HG02623 (cell line): ENCODE measurements at regions not wholly inside any gene's neighbourhood (a gene's known extent, or its start where the extent isn't known, plus 50 kb on each side); places are given as distances from the start of the nearest gene placed in this dataset.

ENCODE experiments used
- ATAC-seq: cut with Tn5 transposase; IDR thresholded peaks from one replicate; pipeline ENCODE4 v1.9.1; 2021; ENCODE audit warnings: moderate library complexity; ENCODE audit not compliant: unreplicated experiment

GRCh38 chr13:85742355-85742754 lies 56.9 kb downstream of the SLITRK6 start:
- ATAC-seq, result no peak

- no peak for ATAC-seq
Measured at GRCh38 chr13:85741017-85741416, 58.2 kb downstream of the SLITRK6 start.

GRCh38 chr13:85738696-85739320 lies 60.4 kb downstream of the SLITRK6 start:
- no peak for ATAC-seq

GRCh38 chr13:85737952-85738351 lies 61.3 kb downstream of the SLITRK6 start:
- ATAC-seq, result no peak

- ATAC-seq, result no peak
Measured at GRCh38 chr13:85729296-85729695, 69.9 kb downstream of the SLITRK6 start.

- no peak for ATAC-seq
Measured at GRCh38 chr13:85728811-85729210, 70.4 kb downstream of the SLITRK6 start.

GRCh38 chr13:85725433-85725832 lies 73.8 kb downstream of the SLITRK6 start:
- no peak for ATAC-seq

- no peak for ATAC-seq
Measured at GRCh38 chr13:85724546-85725432, 74.4 kb downstream of the SLITRK6 start.

- no peak for ATAC-seq
Measured at GRCh38 chr13:85719749-85720148, 79.5 kb downstream of the SLITRK6 start.

GRCh38 chr13:85717921-85718320 lies 81.3 kb downstream of the SLITRK6 start:
- ATAC-seq, result no peak

GRCh38 chr13:85710545-85710944 lies 88.7 kb downstream of the SLITRK6 start:
- no peak for ATAC-seq

GRCh38 chr13:85709721-85710120 lies 89.5 kb downstream of the SLITRK6 start:
- no peak for ATAC-seq

GRCh38 chr13:85709072-85709471 lies 90.1 kb downstream of the SLITRK6 start:
- ATAC-seq, result no peak

GRCh38 chr13:85700906-85701305 lies 98.3 kb downstream of the SLITRK6 start:
- ATAC-seq, result no peak

GRCh38 chr13:85698256-85698655 lies 101.0 kb downstream of the SLITRK6 start:
- no peak for ATAC-seq

GRCh38 chr13:85694992-85695391 lies 104.2 kb downstream of the SLITRK6 start:
- ATAC-seq, result no peak

- ATAC-seq, result no peak
Measured at GRCh38 chr13:85693889-85694511, 105.2 kb downstream of the SLITRK6 start.

- ATAC-seq, result no peak
Measured at GRCh38 chr13:85690368-85690767, 108.9 kb downstream of the SLITRK6 start.

- no peak for ATAC-seq
Measured at GRCh38 chr13:85685436-85685835, 113.8 kb downstream of the SLITRK6 start.

GRCh38 chr13:85675151-85675907 lies 123.9 kb downstream of the SLITRK6 start:
- no peak for ATAC-seq

GRCh38 chr13:85671336-85671735 lies 127.9 kb downstream of the SLITRK6 start:
- no peak for ATAC-seq
